DOHH2 (cell line): ENCODE measurements at regions not wholly inside any gene's neighbourhood (a gene's known extent, or its start where the extent isn't known, plus 50 kb on each side); places are given as distances from the start of the nearest gene placed in this dataset.

Experiments used
- H3F3A ChIP-seq: fragments of 200-600 bp; sonication (generic), shearing (Covaris generic); 2 replicates; pipeline ENCODE4 v1.6.0; 2016; ENCODE audit warnings: antibody characterized with exemption, mild to moderate bottlenecking; ENCODE audit not compliant: control insufficient read depth, insufficient read depth
- H3K27ac ChIP-seq: fragments of 200-600 bp; sonication (generic); 2 replicates; pipeline ENCODE4 v1.5.1; 2014; ENCODE audit warnings: low read depth, mild to moderate bottlenecking, low read length, moderate library complexity
- H3K27me3 ChIP-seq: fragments of 200-600 bp; sonication (generic); 2 replicates; pipeline ENCODE4 v1.6.1; 2014; ENCODE audit warnings: mild to moderate bottlenecking, low read length, mixed read lengths; ENCODE audit not compliant: control insufficient read depth
- H3K36me3 ChIP-seq: fragments of 200-600 bp; sonication (generic); 2 replicates; pipeline ENCODE4 v1.6.1; 2014; ENCODE audit warnings: mild to moderate bottlenecking, low read length, moderate library complexity, mixed read lengths; ENCODE audit not compliant: control insufficient read depth
- H3K4me1 ChIP-seq: fragments of 200-600 bp; sonication (generic); 2 replicates; pipeline ENCODE4 v1.6.1; 2014; ENCODE audit warnings: mild to moderate bottlenecking, low read length, mixed read lengths; ENCODE audit not compliant: control insufficient read depth
- H3K4me2 ChIP-seq: fragments of 200-600 bp; sonication (generic); 2 replicates; pipeline ENCODE4 v1.6.0; 2014; ENCODE audit warnings: mild to moderate bottlenecking, low read length, moderate library complexity
- H3K4me3 ChIP-seq: fragments of 200-600 bp; sonication (generic); 2 replicates; pipeline ENCODE4 v1.5.1; 2014; ENCODE audit warnings: mild to moderate bottlenecking, low read length, mixed read lengths
- H3K79me2 ChIP-seq: fragments of 200-600 bp; sonication (generic); 2 replicates; pipeline ENCODE4 v1.6.1; 2014; ENCODE audit warnings: mild to moderate bottlenecking, low read length, mixed read lengths; ENCODE audit not compliant: control insufficient read depth
- H3K9me2 ChIP-seq: fragments of 200-600 bp; sonication (generic); replicated peaks from 2 replicates; pipeline ENCODE4 v1.6.1; 2014; ENCODE audit warnings: mild to moderate bottlenecking, low read length, mixed read lengths; ENCODE audit not compliant: control insufficient read depth
- H3K9me3 ChIP-seq: fragments of 200-600 bp; sonication (generic); 2 replicates; pipeline ENCODE4 v1.6.1; 2014; ENCODE audit warnings: antibody characterized with exemption, low read length, mixed read lengths; ENCODE audit not compliant: control insufficient read depth, insufficient read depth
- H4K20me1 ChIP-seq: fragments of 200-600 bp; sonication (generic); 2 replicates; pipeline ENCODE4 v1.6.0; 2014; ENCODE audit warnings: low read depth, mild to moderate bottlenecking, antibody characterized with exemption, low read length, moderate library complexity; ENCODE audit not compliant: control insufficient read depth, insufficient read depth
- EZH2phosphoT487 ChIP-seq: fragments of 200-600 bp; sonication (generic); IDR thresholded peaks from 2 replicates; pipeline ENCODE4 v1.6.1; 2017; ENCODE audit warnings: borderline replicate concordance, mild to moderate bottlenecking, antibody characterized with exemption, low read length, moderate library complexity, mixed read lengths
- TF ChIP-seq, protein P1 (sequence below): fragments of 200-600 bp; sonication (generic); IDR thresholded peaks from one replicate; pipeline ENCODE4 v1.5.1; 2014; ENCODE audit warnings: antibody characterized with exemption, mild to moderate bottlenecking, low read depth, low read length; ENCODE audit not compliant: poor library complexity, severe bottlenecking

DNA sequence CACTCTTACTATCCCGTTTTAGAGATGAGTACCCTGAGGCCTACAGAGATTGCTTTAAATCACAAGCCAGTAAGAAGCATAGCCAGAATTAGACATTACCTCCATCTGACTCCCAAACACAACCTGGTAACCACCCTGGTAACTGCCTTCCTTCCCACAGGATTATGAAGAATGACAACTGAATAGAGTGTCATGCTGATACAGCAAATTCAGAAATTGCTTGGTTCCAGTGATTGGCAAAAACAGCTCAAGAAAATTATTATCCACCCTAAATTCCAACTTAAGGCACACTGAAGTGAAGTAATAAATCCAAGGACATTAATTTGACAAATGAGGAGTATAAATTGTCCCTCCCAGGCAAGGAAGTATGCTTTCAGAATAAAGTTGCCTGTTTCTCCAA, 195.8 kb upstream of the RBMS1 start:
- TF ChIP-seq EZH2phosphoT487: no peak
- TF ChIP-seq, protein P1, sequence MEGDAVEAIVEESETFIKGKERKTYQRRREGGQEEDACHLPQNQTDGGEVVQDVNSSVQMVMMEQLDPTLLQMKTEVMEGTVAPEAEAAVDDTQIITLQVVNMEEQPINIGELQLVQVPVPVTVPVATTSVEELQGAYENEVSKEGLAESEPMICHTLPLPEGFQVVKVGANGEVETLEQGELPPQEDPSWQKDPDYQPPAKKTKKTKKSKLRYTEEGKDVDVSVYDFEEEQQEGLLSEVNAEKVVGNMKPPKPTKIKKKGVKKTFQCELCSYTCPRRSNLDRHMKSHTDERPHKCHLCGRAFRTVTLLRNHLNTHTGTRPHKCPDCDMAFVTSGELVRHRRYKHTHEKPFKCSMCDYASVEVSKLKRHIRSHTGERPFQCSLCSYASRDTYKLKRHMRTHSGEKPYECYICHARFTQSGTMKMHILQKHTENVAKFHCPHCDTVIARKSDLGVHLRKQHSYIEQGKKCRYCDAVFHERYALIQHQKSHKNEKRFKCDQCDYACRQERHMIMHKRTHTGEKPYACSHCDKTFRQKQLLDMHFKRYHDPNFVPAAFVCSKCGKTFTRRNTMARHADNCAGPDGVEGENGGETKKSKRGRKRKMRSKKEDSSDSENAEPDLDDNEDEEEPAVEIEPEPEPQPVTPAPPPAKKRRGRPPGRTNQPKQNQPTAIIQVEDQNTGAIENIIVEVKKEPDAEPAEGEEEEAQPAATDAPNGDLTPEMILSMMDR: no peak
- H3K4me1 ChIP-seq: no peaks in the 10 kb centered on the region
- H3K4me3 ChIP-seq: no peak overlapping the region
- no peaks in the 10 kb centered on the region for H3K9me2 ChIP-seq
- no peaks in the 10 kb centered on the region for H3F3A ChIP-seq
- H3K79me2 ChIP-seq: no peaks in the 10 kb centered on the region
- no peak overlapping the region for H3K27ac ChIP-seq
- no peaks in the 10 kb centered on the region for H4K20me1 ChIP-seq
- H3K4me2 ChIP-seq: no peak overlapping the region
- no peaks in the 10 kb centered on the region for H3K36me3 ChIP-seq
- H3K27me3 ChIP-seq: no peaks in the 10 kb centered on the region
- H3K9me3 ChIP-seq: no peaks in the 10 kb centered on the region

DNA sequence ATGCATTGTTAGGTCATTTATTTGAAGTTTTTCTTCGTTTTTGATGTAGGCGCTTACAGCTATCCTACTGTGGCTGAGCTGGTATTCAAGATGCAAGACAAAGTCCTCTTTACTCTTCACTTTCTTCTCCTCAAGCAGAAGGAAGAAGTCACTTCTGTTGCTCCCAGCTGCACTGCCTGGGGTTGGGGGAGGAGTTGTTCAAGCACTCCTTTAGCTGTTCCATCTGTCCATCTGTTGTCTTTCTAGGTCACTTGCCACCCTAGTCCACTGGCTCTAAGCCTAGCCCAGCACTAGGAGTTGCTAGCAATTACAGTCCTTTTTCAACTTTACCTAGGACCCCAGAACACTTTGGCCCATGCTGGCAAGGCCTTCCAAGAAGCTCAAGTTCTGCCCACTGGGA, 200.6 kb upstream of the RBMS1 start:
- H3K9me3 ChIP-seq: no peaks in the 10 kb centered on the region
- no peaks in the 10 kb centered on the region for H3K4me1 ChIP-seq
- H4K20me1 ChIP-seq: no peaks in the 10 kb centered on the region
- H3K4me3 ChIP-seq: no peak overlapping the region
- H3K36me3 ChIP-seq: no peaks in the 10 kb centered on the region
- TF ChIP-seq, protein P1: no peak
- TF ChIP-seq EZH2phosphoT487: no peak
- H3F3A ChIP-seq: no peaks in the 10 kb centered on the region
- H3K4me2 ChIP-seq: no peak overlapping the region
- no peaks in the 10 kb centered on the region for H3K9me2 ChIP-seq
- H3K27ac ChIP-seq: no peak overlapping the region
- no peaks in the 10 kb centered on the region for H3K79me2 ChIP-seq
- H3K27me3 ChIP-seq: no peaks in the 10 kb centered on the region

DNA sequence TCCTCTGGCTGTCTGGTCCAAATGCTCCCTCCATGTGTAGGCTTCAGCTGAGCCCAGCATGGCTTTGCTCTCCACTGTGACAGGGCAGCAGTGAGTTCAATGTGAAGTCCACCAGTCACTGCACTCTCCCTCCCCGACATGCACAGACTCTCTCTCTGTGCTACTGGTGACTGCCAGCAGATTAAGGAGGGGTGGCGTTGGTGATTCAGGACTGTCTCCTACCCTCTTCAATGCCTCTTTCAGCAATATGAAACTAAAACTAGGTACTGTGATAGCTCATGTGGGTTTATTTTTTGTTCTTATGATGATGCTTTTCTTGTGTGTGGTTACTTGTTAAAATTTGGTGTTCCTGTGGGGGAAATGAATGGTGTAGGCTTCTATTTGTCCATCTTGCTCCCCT, 201.0 kb upstream of the RBMS1 start:
- H3K36me3 ChIP-seq: no peaks in the 10 kb centered on the region
- H3K4me3 ChIP-seq: no peak overlapping the region
- H3K27me3 ChIP-seq: no peaks in the 10 kb centered on the region
- no peak for TF ChIP-seq EZH2phosphoT487
- TF ChIP-seq, protein P1: no peak
- no peak overlapping the region for H3K27ac ChIP-seq
- H3F3A ChIP-seq: no peaks in the 10 kb centered on the region
- H3K4me1 ChIP-seq: no peaks in the 10 kb centered on the region
- H3K9me3 ChIP-seq: no peaks in the 10 kb centered on the region
- no peaks in the 10 kb centered on the region for H4K20me1 ChIP-seq
- no peaks in the 10 kb centered on the region for H3K9me2 ChIP-seq
- H3K4me2 ChIP-seq: no peak overlapping the region
- H3K79me2 ChIP-seq: no peaks in the 10 kb centered on the region
